ENCODE measurements at regions not wholly inside any gene's neighbourhood (a gene's known extent, or its start where the extent isn't known, plus 50 kb on each side); places are given as distances from the start of the nearest gene placed in this dataset.

GRCh38 chr1:58390091-58390490 is 156.4 kb downstream of the OMA1 start:
- H3K4me3 ChIP-seq (ENCODE audit: low read depth, low read length), result no peak overlapping the region

GRCh38 chr1:58380345-58380744 is 166.2 kb downstream of the OMA1 start:
- no peak overlapping the region for H3K4me3 ChIP-seq (ENCODE audit: low read depth, low read length)

GRCh38 chr1:58367217-58367616 is 179.3 kb downstream of the OMA1 start:
- no peak overlapping the region for H3K4me3 ChIP-seq (ENCODE audit: low read depth, low read length)

- H3K4me3 ChIP-seq (ENCODE audit: low read depth, low read length), result no peak overlapping the region
Observed at GRCh38 chr1:58365328-58365727, 181.2 kb downstream of the OMA1 start.

- H3K4me3 ChIP-seq (ENCODE audit: low read depth, low read length), result no peak overlapping the region
Observed at GRCh38 chr1:58363585-58363984, 182.9 kb downstream of the OMA1 start.

GRCh38 chr1:58361134-58361533 is 185.4 kb downstream of the OMA1 start:
- H3K4me3 ChIP-seq (ENCODE audit: low read depth, low read length), result no peak overlapping the region

GRCh38 chr1:58358346-58358745 is 188.2 kb downstream of the OMA1 start:
- H3K4me3 ChIP-seq (ENCODE audit: low read depth, low read length), result no peak overlapping the region

GRCh38 chr1:58356402-58356801 is 190.1 kb downstream of the OMA1 start:
- no peak overlapping the region for H3K4me3 ChIP-seq (ENCODE audit: low read depth, low read length)

- H3K4me3 ChIP-seq (ENCODE audit: low read depth, low read length), result no peak overlapping the region
Observed at GRCh38 chr1:58353168-58353567, 193.4 kb downstream of the OMA1 start.

GRCh38 chr1:58352476-58353092 is 193.9 kb downstream of the OMA1 start:
- no peak overlapping the region for H3K4me3 ChIP-seq (ENCODE audit: low read depth, low read length)

- no peak overlapping the region for H3K4me3 ChIP-seq (ENCODE audit: low read depth, low read length)
Observed at GRCh38 chr1:58346036-58346355, 200.5 kb downstream of the OMA1 start.

GRCh38 chr1:58345215-58346035 is 201.1 kb downstream of the OMA1 start:
- no peak overlapping the region for H3K4me3 ChIP-seq (ENCODE audit: low read depth, low read length)

- H3K4me3 ChIP-seq (ENCODE audit: low read depth, low read length), result no peak overlapping the region
Observed at GRCh38 chr1:58340185-58340584, 206.3 kb downstream of the OMA1 start.

GRCh38 chr1:58338081-58338480 is 208.4 kb downstream of the OMA1 start:
- H3K4me3 ChIP-seq (ENCODE audit: low read depth, low read length), result no peak overlapping the region

- no peak overlapping the region for H3K4me3 ChIP-seq (ENCODE audit: low read depth, low read length)
Observed at GRCh38 chr1:58333511-58333910, 213.0 kb downstream of the OMA1 start.

- H3K4me3 ChIP-seq (ENCODE audit: low read depth, low read length), result no peak overlapping the region
Observed at GRCh38 chr1:58331156-58331555, 215.4 kb downstream of the OMA1 start.

GRCh38 chr1:58325866-58326265 is 220.7 kb downstream of the OMA1 start:
- no peak overlapping the region for H3K4me3 ChIP-seq (ENCODE audit: low read depth, low read length)

GRCh38 chr1:58324558-58324957 is 222.0 kb downstream of the OMA1 start:
- H3K4me3 ChIP-seq (ENCODE audit: low read depth, low read length), result no peak overlapping the region

- no peak overlapping the region for H3K4me3 ChIP-seq (ENCODE audit: low read depth, low read length)
Observed at GRCh38 chr1:58318157-58319005, 228.1 kb downstream of the OMA1 start.

- no peak overlapping the region for H3K4me3 ChIP-seq (ENCODE audit: low read depth, low read length)
Observed at GRCh38 chr1:58317694-58318093, 228.8 kb downstream of the OMA1 start.

GRCh38 chr1:58317086-58317485 is 229.4 kb downstream of the OMA1 start:
- no peak overlapping the region for H3K4me3 ChIP-seq (ENCODE audit: low read depth, low read length)

GRCh38 chr1:58316141-58316540 is 230.4 kb downstream of the OMA1 start:
- no peak overlapping the region for H3K4me3 ChIP-seq (ENCODE audit: low read depth, low read length)

All from iPS-11a (cell line).